ENCODE measurements at regions not wholly inside any gene's neighbourhood (a gene's known extent, or its start where the extent isn't known, plus 50 kb on each side); places are given as distances from the start of the nearest gene placed in this dataset.

GRCh38 chr5:23684103-23684502 is 176.7 kb downstream of the PRDM9 start:
- TF ChIP-seq CTCF (conservative IDR thresholded peaks at IDR 0.05 in 1 of 2, IDR thresholded peaks at IDR 0.05 in 1 of 2; ENCODE audit: low read depth in 1 of 2, low read length in 2 of 2) (no peak), EZH2 (IDR thresholded peaks at IDR 0.05; ENCODE audit: low read length, missing control alignments) (no peak)

Data from fibroblast of lung (primary cell).